VCaP (cell line): ENCODE measurements at regions not wholly inside any gene's neighbourhood (a gene's known extent, or its start where the extent isn't known, plus 50 kb on each side); places are given as distances from the start of the nearest gene placed in this dataset.

Experiments used
- H3K27ac ChIP-seq: fragments of 450-650 bp; 2 replicates; pipeline ENCODE4 v1.5.1; 2017
- TF ChIP-seq, protein P1 (sequence below): fragments of 450-650 bp; conservative IDR thresholded peaks from 2 replicates; pipeline ENCODE4 v1.5.1; 2017; ENCODE audit warnings: mild to moderate bottlenecking, moderate library complexity

DNA sequence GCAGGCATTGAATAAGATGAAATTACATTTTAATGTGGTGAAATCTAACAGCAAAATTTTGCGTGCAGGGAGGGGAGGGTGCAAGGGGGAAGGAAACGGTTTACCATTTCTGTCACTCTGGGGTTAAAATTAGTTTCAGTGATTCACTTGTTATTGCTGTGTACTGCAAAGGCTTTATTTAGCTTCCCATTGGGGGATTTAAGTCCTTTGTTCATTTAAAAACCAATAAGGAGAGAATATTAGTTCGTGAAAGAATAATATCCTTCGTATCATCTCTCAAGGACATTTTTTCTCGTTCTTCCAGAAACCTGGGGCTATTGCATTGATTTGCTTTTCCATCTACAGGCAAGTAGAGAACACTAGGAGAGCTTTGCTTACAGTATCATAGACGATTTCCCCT lies 667.8 kb upstream of the RGMB start:
- H3K27ac ChIP-seq = no peak overlapping the region
- TF ChIP-seq, protein P1, sequence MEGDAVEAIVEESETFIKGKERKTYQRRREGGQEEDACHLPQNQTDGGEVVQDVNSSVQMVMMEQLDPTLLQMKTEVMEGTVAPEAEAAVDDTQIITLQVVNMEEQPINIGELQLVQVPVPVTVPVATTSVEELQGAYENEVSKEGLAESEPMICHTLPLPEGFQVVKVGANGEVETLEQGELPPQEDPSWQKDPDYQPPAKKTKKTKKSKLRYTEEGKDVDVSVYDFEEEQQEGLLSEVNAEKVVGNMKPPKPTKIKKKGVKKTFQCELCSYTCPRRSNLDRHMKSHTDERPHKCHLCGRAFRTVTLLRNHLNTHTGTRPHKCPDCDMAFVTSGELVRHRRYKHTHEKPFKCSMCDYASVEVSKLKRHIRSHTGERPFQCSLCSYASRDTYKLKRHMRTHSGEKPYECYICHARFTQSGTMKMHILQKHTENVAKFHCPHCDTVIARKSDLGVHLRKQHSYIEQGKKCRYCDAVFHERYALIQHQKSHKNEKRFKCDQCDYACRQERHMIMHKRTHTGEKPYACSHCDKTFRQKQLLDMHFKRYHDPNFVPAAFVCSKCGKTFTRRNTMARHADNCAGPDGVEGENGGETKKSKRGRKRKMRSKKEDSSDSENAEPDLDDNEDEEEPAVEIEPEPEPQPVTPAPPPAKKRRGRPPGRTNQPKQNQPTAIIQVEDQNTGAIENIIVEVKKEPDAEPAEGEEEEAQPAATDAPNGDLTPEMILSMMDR = no peak

DNA sequence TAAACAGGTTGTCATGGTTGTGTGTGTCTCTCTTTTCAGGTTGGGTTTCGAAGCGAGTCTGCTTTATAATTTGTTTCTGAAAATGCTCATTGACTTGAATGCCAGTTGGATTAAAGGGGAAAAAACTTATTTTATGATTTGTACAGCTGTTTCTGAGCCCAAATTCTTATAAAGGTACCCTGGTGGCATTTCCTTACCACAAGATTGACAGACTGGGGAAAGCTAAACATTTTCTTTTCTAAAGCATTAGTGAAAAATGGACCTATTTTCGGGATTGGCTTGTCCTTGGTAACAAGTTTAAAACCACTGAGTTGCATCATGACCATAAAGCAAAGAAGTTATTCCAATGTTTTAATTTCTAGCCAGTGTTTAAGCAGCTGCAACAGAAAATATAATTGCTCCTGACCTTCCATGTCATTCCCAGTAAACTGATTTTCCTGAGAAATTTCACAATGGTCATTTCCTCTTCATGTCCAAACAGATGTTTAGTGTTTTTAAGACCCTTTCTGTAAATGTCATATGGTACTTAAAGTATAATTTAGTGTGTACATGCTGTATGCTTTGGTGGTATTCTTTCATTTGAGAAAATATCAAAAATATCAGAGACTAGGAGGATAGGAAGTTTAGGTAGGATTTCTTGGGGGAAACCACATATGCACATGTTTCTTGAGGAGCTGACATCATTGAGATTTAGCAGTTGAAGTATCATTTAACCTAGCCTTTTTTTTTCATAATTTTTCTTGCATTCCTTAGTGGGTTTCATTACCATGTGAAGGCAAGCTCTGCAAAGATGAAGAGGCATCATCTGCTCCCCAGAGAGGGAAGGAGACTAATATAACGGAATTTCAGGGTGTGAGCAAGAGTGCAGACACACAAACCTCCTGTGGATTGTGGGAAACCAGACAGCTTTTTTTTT lies 667.1 kb upstream of the RGMB start:
- TF ChIP-seq, protein P1 = no peak
- no peak overlapping the region for H3K27ac ChIP-seq

DNA sequence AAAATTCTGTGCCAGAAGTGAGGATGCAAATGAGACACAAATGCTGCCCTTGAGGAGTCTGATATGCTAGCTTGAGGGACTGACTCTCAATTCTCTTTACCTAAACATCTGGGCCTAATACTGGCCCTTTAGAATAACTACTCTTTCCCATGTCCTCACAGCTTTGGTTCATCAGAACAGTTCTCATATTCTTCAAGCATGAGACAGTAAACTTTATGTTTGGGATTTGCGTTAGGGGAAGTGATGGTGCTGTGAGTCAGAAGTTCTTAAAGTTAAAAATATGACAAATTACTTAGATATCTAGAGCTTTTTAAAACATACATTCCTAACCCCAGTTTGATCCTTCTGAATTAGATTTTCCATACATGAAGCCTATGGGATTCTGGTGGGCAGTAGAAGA lies 665.0 kb upstream of the RGMB start:
- H3K27ac ChIP-seq = no peak overlapping the region
- TF ChIP-seq, protein P1 = no peak

DNA sequence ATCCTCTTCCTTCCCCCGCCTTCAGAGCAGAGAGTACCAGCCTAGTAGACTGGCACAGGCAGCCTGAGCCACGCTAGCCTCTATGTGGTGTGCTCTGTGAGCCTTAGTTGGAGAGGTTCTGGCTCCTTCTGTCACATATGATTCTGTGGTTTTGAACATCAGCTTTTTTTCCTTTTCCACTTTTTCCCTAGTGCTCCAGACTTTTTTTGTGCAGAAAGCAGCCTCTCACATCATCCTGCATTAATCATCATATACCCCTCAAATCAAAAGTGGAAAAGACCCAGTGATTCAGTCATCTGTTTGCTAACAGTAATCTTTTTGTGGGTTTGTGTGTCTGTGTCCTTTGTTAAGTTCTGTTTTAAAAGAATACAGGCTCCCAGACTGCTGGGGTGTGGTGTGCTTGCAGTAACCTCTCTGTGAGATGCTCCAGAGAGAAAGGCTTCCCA lies 663.9 kb upstream of the RGMB start:
- H3K27ac ChIP-seq = no peak overlapping the region
- TF ChIP-seq, protein P1 = no peak

DNA sequence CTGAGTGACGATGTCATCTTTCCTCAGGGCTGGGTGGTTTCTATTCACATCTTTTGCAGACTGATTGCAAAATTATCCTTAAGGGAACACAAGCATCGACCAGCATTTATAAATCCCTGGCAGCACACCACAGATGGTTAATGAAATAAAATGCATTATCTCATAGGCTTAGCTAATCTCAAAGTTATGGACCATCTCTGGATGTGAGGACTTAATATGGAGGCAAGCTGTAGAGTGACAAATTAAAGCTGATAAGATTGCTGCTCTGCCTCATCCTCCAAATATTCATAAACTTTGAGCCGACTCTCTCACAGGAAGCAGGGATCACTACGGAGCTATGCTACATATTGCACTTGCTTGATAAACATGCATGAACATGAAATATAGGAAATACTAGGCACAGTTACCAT lies 663.2 kb upstream of the RGMB start:
- no peak overlapping the region for H3K27ac ChIP-seq
- TF ChIP-seq, protein P1 = no peak

DNA sequence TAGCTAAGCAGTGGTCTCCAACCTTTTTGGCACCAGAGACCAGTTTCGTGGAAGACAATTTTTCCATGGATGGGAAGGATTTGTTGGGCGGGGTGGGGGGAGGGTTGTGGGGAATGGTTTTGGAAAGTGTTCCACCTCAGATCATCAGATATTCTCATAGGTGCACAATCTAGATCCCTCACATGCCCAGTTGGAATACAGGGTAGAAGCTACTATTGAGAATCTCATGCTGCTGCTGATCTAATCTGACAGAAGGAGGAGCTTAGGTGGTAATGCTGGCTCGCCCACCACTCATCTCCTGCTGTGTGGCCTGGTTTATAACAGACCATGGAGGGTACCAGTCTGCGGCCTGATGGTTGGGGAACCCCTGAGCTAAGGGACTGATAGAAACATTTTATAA lies 662.7 kb upstream of the RGMB start:
- TF ChIP-seq, protein P1 = no peak
- H3K27ac ChIP-seq = no peak overlapping the region

DNA sequence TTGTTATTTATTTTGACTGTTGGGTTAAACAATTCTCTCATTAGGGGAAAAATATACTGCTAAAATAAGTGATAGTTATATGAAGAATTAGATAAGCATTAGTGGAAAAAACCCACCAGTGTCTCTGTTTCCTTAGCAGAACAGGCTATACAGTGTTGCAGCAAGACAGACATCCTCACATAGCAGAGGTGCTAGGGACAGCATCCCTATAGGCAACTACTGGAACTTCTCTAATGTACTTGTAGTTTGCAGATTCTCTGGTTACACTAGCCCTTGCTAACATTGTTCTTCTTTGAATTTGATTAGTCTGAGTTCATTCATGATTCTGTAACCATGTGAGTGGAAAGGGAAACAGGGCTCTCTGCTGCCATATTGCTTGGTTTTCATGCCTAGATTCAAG lies 661.8 kb upstream of the RGMB start:
- TF ChIP-seq, protein P1 = no peak
- no peak overlapping the region for H3K27ac ChIP-seq
